ENCODE measurements at regions not wholly inside any gene's neighbourhood (a gene's known extent, or its start where the extent isn't known, plus 50 kb on each side); places are given as distances from the start of the nearest gene placed in this dataset.

DNA sequence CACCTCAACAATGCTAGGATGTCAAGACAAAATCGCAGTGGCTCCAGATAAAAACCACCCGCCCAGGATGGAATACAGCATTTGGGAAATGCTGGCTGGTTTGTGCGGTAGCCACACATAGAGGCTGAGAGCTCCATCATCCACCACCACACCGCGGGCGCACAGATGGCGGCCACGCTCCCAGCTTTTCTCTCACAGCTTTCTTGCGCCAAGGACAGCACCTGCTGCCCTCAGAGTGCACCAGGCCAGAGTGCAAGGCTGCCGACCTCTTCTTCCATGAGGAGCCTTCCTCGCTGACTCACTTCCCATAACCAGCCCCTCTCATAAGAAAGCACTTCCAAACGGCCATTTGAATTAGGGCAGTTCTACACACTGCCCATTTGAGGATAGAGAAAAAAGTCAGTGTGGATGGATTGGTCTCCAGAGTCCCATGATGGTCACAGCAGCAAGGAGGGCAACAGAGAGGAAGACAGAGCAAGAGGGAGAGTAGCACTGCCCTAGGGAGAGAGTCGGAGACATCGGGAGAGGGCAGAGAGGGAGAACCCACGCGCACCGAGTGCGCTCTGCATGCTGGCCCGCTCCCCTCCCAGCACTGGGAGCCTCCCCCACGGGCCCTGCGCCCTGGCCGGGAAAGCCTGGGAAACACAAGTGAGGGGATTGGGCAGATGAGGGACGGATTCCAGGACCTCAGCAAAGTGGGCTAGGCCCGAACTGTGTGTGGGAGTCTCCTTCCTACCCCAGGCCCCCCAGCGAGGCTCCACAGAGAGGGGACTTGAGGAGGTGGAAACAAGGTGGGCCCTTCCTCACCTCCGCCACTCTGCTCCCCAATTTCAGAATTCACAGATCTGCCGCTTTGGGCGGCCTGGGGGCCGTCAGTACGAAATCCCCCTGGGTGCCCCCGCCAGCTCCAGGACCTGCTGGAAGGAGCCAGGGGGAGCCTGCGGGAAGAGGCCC lies 156.9 kb downstream of the USP12 start:
- no peak for DNase-seq

DNA sequence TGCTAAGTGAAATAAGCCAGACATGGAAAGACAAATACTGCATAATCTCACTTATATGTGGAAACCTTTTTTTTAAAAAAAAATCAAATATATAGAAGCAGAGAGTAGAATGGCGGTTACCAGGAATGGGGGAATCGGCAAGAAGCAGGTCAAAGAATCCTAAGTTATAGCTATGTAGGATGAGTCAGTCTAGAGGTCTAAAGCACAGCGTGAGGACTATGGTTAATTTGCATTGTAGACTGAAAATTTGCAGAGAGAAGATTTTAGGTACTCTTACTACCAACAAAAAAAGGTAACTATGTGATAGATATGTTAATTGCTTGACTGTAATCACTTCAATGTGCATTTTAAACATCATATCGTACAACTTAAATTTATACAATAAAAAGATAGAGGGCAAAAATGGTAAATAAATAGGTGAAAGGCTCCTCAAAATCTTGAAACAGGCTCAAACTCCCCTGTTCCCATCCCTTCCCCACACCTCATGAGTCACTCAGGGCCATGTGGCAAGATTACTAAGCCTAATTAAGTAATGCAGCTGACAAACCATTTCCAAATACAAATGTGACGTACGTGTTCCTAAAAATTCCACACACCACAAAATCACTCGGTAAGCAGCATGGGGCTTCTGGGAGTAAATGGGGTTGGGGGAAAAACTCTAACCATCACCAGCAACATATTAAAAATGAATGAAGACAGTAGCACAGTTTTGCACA lies 159.0 kb downstream of the USP12 start:
- no peak for DNase-seq

DNA sequence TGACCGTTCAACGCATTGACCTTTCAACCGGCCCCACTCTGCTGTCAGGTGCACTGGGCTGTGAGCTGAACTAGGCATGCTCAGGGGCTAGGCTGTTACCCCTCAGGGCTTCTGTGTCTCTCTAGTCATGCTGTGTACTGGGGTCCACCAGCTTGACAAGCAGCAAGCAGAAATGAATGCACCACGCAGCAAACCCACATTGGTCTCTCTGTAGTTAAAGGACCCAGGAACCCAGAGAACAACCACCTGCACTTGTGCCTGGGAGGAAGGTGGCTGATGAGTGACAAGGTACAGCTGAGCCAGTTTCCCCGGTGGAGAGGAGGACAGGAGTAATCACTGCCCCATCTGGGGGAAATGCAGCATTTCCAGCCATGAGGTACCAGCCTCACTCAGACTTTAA lies 159.9 kb downstream of the USP12 start:
- no peak for DNase-seq

DNA sequence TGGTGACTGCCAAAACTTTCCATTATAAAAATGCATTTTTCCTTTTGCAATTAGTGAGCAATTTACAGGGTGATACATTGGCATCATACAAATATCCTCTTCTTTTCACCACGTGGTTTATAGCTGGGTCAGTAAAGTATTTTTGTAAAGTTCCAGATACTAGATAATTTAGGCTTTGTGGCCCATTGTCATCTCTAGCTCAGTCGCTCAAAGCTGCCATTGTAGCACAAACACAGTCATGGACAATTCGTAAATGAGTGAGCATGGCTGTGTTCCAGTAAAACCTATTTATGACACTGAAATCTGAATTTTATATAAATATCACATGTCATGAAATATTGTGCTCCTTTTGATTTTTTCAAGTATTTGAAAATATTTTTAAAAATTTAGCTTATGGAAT lies 162.9 kb downstream of the USP12 start:
- DNase-seq: no peak

DNA sequence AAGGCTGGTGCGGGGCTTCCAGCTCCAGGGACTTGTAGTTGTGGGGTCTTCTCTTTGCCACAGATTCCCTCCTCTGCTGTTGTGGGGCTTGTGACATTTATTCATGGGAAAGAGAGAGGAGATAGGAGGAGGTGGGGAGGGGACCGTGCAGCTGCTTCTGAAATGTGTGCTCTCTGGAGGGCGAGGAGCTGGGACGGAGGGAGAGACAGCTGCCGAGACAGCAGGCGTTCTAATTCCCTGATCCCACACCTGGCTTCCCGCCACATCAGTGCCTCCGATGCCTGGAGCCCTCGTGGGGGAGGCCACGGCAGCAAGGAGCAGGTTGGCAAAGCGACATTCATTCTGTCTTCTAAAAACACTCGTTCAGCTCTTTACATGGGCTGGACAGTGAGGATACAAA lies 164.4 kb downstream of the USP12 start:
- DNase-seq: peak in 1 of 2 experiments; percentile 34

DNA sequence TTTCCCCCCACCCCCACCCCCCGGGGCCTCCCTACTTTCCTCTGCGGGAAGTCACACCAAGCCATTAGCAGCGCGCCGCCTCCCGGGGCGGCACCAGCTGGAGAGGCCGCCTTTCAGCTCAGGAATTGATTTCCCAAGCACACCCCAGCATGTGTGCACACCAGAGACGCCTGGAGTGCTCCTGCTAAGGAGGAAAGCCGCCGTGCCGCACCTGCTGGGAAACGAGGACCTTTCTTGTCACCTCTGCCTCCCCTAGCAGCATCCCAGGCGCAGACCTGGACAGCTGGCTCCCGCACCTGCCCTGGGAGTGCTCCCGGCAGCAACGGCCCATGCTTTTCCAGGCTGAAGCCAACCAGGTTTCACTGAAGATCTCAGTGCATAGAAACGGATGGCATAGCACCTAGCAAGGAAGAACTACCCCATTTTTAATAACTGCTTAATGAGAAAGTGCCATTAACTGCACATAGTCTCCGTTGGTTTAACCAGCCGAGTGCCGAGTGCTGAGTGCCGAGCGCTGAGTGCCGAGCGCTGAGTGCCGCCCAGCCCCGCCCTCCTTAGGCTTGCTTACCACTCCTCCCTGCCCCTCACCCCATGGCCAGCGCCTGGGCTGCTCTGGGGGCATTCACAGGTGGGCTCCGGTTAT lies 165.0 kb downstream of the USP12 start:
- peak; percentile 62 to 64 for DNase-seq

DNA sequence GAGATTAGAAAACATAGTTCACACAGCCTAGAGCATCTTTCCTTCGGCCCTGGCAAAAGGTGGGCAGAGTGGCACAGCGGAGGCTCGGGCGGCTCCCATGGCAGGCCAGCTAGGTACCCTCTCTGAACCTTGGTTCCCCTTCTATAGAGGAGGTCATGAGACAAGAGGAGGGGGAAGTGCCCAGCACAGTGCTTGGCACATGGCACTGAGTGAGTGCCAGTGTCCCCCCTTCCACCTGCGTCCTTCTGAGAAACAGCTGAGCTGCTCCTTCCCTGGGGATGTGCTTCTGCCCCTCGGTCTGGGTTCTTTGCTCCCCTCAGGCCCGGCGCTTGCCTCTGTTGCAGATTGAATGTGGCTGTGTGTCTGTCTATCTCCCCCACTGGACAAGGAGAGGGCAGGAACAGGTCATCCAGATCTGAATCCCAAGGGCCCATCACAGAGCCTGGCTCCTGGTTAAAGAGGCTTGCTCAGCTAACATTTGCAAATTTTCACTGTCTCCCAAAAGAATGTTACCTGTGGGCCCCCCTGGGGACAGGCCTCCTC lies 165.6 kb downstream of the USP12 start:
- DNase-seq: no peak

DNA sequence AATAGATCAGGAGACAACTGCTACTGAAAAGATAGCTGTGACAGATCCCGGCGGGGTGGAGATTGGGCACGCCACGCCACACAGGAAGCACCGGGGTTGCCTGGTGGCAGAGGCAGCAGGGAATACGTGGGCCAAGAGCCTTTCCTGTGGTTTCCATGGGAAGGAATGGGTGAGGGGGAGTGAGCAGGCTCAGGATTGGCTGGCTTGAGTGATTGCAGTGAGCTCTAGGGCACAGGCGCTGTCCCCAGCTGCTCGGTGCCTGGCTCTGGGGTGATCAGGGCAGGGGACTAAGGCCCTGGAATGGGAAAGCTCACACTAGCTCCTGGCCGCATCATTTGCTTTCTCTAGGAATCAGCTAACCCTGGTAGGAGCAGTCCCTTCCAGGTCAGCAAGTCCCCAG lies 166.1 kb downstream of the USP12 start:
- no peak for DNase-seq

DNA sequence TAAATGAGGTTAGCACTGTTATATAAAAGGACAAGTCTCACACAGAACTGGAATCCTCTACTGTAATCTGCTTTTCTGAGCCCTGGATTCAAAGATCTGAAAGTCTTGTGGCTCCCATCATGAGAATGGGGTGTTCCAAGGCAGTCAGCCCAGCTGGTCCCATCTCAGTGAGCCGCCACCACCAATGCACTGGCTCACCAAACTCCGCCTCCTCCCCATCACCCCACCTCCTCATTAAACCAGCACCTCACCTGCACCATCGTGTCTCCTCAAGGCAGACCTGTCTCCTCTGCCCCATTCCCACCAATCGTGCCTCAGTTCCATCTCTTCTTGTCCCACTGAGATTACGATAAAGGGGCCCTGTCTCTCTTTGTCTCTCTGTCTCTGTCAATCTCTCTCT lies 166.7 kb downstream of the USP12 start:
- no peak for DNase-seq

DNA sequence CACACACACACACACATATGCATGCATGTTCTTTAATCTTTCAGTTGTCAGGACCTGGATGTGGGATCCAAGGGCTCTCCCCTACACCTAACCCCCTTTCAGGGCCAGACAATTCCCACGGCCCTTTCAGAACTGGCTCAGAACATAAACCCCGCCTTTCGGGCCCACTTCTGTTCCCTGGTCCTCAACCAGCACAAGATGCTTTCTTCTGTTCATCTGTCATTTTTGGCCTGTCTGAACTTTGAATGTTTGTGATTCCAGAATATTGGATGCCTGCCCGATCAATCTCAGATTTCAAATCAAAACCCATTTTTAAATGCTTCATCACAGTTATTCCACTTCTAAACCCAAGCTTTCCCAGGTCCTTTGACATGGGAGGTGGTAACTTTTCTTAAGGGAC lies 167.3 kb downstream of the USP12 start:
- no peak for DNase-seq

DNA sequence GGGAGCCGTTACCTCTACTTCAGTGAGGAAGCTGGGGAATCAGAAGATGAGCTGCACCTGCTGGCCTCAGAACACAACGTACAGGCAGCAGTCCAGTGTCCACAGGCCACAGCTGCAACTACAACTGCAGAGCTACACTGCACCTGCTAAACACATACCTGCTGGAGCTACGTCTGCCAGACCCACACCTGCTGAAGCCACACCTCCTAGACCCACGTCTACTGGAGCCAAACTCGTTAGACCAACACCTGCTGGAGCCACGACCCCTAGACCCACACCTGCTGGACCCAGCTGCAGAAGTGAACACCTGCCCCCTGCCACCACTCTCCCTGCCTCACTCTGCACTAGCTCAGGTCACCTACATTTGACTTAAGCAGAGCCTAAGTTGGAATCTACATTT lies 169.9 kb downstream of the USP12 start:
- peak in 1 of 2 experiments; percentile 6 for DNase-seq

DNA sequence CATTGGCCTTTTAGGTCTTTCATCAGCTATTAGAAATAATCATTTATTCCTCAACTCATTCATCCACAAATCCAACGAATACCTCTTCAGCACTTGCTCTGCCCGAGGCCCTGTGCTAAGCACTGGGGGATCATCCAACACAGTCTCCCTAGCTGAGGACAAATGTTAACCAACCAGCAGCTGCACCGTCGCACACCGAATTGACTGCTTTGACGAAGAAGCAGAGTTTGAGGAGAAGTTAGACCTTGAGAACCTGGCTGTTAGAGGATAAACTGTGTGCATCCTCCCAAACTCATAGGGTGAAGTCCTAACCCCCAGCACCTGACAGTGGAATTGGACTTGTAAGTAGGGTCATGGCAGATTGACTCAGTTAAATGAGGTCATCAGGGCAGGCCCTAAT lies 170.9 kb downstream of the USP12 start:
- DNase-seq: no peak

DNA sequence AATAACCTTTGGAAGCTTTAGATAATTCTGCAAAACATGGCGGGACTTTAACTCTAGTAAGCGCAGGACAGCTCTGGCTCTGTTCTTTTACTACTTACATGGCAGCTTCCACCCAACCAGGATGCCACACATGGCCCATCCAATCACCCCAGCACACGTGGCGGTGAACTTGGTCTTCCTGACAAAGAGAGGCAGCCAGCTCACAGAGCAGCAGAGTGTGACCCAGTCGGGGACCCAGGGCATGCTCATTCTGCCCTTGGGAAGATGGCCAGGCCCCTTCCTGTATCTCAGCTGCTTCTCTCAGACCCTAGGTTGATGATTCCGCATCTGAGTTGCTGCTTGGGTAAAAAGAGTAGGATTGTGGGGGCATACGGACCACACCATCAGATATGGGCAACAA lies 172.1 kb downstream of the USP12 start:
- no peak for DNase-seq

DNA sequence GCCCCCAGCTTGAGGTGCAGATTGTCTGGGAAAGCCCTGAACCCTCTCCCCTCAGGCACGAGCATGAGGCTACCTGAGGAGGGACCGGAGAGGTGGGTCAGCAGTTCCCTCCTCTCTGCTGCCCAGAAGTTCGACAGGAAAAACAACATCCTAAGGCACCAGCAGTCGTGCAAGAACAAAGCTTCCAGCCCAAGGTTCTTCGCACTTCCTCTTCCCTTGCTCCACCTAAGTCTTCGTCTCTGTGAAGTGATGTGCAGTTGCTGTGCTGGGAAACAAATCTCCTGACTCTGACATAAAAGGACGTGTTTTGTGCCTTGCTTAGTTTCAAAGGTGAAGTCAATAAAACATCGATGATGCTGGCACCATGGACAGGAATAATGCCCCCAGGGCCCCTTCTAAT lies 173.3 kb downstream of the USP12 start:
- no peak for DNase-seq

DNA sequence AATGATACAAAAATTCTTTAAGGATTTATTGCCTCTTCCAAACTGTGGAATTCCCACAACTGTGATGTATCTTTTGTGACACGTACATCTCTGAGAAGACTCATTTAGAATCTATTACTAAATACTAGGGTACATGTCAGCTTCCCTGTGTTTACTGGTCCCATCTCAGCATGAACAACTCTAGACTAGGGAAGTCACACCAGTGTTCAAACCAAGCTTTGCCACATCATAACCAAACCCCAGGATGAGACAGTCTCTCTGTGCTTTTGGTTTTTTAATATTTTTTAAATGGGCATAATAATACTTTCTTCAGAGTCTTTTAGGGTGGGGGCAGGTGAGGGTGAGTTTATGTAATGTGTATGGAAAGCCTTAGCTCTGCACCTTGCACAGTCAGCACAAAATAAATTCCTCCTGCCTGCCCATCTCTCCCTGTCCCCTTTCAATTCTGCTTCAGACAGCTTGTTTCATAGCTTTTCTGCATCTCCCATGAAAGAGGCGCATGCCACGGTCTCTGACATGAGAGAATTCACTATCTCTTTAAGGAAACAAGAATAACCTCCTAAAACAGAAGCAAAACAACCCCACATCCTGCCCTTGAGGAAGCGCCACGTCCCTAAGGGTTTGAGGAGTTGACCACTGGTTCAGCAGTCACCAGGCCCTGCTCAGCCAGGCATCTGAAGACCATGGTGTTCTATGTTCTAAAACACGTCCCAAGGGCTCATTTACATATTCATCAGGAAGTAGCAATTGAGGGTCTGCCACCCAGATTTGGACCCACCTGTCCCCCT lies 174.5 kb downstream of the USP12 start:
- DNase-seq: no peak

DNA sequence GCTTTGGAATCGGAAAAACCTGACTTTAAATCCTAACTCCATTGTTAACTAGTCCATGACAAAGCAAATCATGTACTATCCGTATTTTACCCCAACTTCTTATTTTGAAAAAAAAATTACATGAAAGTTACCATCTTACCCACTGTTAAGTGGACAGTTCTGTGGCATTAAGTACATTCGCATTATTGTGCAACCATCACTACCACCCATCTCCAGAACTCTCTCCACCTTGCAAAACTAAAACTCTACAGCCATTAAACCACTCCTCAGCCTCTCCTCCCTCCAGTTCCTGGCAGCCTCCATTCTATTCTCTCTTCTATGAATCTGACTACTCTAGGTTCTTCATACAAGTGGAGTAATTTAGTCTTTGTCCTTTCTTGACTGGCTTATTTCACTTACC lies 176.5 kb downstream of the USP12 start:
- DNase-seq: no peak

DNA sequence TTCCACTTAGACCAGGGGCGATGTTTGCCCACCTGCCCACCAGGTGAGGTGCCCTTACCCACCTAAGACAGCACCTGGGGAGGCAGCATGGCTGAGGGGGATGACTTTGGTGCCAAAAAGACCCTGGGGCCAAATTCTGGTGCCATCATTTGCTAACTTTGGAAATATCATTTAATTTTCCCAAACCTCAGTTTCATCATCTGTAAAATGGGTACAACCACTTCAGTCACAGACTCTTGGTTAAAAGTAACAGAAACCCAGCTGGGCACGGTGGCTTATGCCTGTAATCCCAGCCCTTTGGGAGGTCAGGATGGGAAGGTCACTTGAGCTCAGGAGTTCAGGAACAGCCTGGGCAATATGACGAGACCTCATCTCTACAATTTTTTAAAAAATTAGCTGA lies 177.8 kb downstream of the USP12 start:
- no peak for DNase-seq

DNA sequence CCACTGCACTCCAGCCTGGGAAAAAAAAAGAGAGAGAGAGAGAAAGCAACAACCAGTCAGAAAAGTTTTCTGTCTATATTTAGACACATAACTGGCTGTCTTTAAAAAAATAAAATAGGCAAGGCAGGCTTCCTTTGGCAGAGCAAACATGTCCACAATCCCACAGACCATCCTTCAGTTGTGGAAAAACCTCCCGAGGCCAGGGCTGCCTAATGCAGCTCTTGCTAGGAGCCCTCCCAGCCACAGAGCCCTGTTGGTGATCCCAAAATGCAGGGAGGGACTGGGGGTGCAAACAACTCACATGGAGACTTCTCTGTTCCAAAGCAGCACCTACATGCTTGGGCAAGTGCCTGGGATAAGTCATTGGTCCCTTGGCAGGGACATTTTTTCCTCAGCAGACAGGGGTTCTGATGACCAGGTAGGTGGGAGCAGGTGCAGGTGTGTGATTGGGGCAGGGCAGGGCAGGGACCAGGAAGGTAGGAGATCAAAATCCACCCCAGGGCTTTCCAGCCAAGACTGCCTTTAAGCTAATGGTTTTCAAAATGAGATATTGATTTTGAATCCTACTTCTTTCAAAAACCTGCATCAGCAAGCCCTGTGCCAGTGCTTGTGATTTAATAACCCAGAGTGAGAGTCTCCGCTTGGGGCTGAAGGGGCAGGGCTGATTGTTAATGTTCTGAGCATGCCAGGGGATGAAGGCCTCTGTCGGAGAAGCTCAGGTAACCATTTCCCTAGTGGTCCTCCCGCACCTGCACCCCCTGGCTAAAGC lies 178.5 kb downstream of the USP12 start:
- DNase-seq: no peak

DNA sequence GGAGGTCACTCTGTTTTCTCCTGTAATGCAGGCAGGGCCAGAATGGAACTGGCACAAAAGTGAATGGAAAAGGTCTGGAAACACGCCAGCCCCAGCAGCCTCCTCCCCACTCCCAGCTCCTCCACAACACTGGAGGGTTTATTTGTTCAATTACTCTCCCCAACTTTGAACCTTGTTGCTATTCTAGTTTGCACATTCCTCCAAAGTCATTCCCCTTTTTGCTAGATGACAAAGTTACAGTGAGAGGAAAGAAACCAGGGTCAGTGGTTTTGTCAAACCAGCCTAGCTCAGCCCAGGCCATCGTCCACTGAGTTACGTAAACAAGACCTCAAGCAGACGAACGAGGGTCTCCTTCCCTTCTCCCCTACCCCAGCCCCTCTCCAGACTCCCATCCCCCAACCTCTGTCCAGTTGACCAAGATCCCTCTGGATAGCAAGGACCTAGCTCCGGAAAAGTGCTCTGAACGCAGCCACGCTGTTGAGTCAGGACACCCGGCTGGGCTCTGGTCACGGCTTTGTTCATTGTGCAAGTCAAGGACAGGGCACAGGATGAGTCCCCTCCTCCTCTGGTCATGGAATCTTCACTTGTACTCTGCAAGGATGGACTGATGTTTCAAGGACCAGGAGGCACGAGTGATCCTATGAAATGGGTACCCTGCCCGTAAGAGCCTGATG lies 180.0 kb downstream of the USP12 start:
- DNase-seq: no peak

DNA sequence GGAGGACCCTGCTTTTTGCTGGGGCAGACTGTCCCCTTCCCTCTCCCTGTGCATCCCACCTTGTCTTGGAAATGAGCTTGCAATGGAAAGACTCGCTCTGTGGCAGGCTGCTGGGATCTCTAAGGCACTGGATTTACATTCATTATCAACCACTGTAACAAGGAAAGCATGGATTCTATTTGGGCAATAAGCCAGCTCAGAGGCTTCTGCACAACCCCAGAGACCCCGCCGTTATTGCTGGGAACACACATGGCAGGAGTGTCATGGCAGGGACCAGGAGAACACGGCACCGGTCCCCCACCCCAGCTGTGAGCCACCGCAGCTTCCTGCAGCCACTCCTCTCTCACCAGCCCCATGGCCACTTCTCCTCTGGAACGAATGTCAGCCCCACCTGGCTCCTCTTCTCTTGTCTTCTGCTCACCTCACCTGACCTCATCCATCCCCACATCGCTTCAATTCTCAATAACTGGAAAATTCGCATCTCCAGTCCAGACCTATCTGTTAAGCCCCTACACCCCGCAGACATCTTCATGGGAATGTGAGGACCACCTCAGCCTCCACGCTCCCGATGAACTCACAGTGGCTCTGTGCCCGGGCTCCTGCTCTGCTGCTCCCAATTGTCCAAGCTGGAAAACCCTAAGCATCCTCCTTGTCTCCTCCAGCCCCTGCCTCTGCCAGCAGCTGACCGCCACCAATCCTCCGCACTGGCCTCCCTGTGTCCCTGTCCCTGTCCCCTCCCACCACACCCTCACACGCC lies 181.5 kb downstream of the USP12 start:
- DNase-seq: no peak
